HepG2 (cell line): ENCODE measurements at regions not wholly inside any gene's neighbourhood (a gene's known extent, or its start where the extent isn't known, plus 50 kb on each side); places are given as distances from the start of the nearest gene placed in this dataset.

Experiments
- ARNTL ChIP-seq: sonication (generic); formaldehyde crosslinking; IDR thresholded peaks from 2 replicates; pipeline ENCODE4 v1.4.0; 2020; ENCODE audit warnings: mild to moderate bottlenecking, missing genetic modification reagents
- CREB1 ChIP-seq, 2 experiments: fragments of 450-650 bp in 1 of 2; IDR thresholded peaks; 2 replicates each; pipeline ENCODE4 v1.6.1; 2016 to 2017; ENCODE audit warnings: control low read depth in 1 of 2, mild to moderate bottlenecking in 1 of 2, missing compliant biosample characterization in 1 of 2, missing genetic modification characterization in 1 of 2
- GPN1 ChIP-seq: sonication (generic); formaldehyde crosslinking; IDR thresholded peaks from 2 replicates; pipeline ENCODE4 v1.5.1; 2020; ENCODE audit warnings: missing genetic modification reagents, borderline replicate concordance
- JUND ChIP-seq: sonication (generic); formaldehyde crosslinking; IDR thresholded peaks from 2 replicates; pipeline ENCODE4 v1.8.0; 2022; ENCODE audit warnings: mild to moderate bottlenecking, missing genetic modification reagents
- NFKB2 ChIP-seq: sonication (generic); formaldehyde crosslinking; IDR thresholded peaks from 2 replicates; pipeline ENCODE4 v1.4.0; 2020; ENCODE audit warnings: missing genetic modification reagents, borderline replicate concordance
- PHF5A ChIP-seq: IDR thresholded peaks from one replicate; pipeline ENCODE4 v1.6.1; 2018; ENCODE audit warnings: low read depth, missing genetic modification reagents; ENCODE audit not compliant: unreplicated experiment
- RARG ChIP-seq: sonication (generic); formaldehyde crosslinking; IDR thresholded peaks from 2 replicates; pipeline ENCODE4 v1.4.0; 2020; ENCODE audit warnings: low read depth, mild to moderate bottlenecking, missing genetic modification reagents
- SIN3B ChIP-seq: fragments of 150-350 bp; IDR thresholded peaks from 2 replicates; pipeline ENCODE4 v1.6.1; 2014; ENCODE audit warnings: low read length
- SIX1 ChIP-seq: sonication (generic); formaldehyde crosslinking; IDR thresholded peaks from 2 replicates; pipeline ENCODE4 v1.4.0; 2020; ENCODE audit warnings: missing genetic modification reagents, borderline replicate concordance
- YY1 ChIP-seq: IDR thresholded peaks from 2 replicates; pipeline ENCODE4 v1.6.1; 2011; ENCODE audit warnings: low read length, low read depth, moderate library complexity, mild to moderate bottlenecking; ENCODE audit not compliant: insufficient read depth, insufficient replicate concordance
- ZNF10 ChIP-seq: sonication (generic); formaldehyde crosslinking; IDR thresholded peaks from 2 replicates; pipeline ENCODE4 v1.4.0; 2020; ENCODE audit warnings: mild to moderate bottlenecking, low read depth, missing genetic modification reagents, borderline replicate concordance
- ZNF264 ChIP-seq: sonication (generic); formaldehyde crosslinking; IDR thresholded peaks from 2 replicates; pipeline ENCODE4 v1.4.0; 2020; ENCODE audit warnings: missing genetic modification reagents
- ZNF335 ChIP-seq: sonication (generic); formaldehyde crosslinking; IDR thresholded peaks from 2 replicates; pipeline ENCODE4 v1.4.0; 2020; ENCODE audit warnings: missing genetic modification reagents
- ZNF496 ChIP-seq: sonication (generic); formaldehyde crosslinking; IDR thresholded peaks from 2 replicates; pipeline ENCODE4 v1.8.1; 2023; ENCODE audit warnings: mild to moderate bottlenecking, moderate library complexity, missing genetic modification reagents; ENCODE audit not compliant: insufficient replicate concordance
- ZNF7 ChIP-seq: IDR thresholded peaks from 2 replicates; pipeline ENCODE4 v1.6.1; 2016; ENCODE audit warnings: missing biosample characterization, missing genetic modification reagents
- TF ChIP-seq, protein P1 (sequence below): IDR thresholded peaks from 2 replicates; pipeline ENCODE4 v1.6.1; 2016; ENCODE audit warnings: low read depth, borderline replicate concordance
- TF ChIP-seq, protein P2 (sequence below): sonication (generic); formaldehyde crosslinking; IDR thresholded peaks from 2 replicates; pipeline ENCODE4 v1.4.0; 2020; ENCODE audit warnings: mild to moderate bottlenecking, missing genetic modification reagents
- TF ChIP-seq, protein P3 (sequence below): sonication (generic); formaldehyde crosslinking; IDR thresholded peaks from 2 replicates; pipeline ENCODE4 v1.5.0; 2020; ENCODE audit warnings: missing genetic modification reagents
- TF ChIP-seq, protein P4 (sequence below): sonication (generic); formaldehyde crosslinking; IDR thresholded peaks from 2 replicates; pipeline ENCODE4 v1.4.0; 2020; ENCODE audit warnings: mild to moderate bottlenecking, missing genetic modification reagents
- TF ChIP-seq, protein P5 (sequence below): sonication (generic); formaldehyde crosslinking; IDR thresholded peaks from 2 replicates; pipeline ENCODE4 v1.8.1; 2023; ENCODE audit warnings: missing genetic modification reagents, mild to moderate bottlenecking, borderline replicate concordance
- TF ChIP-seq, protein P6 (sequence below): sonication (generic); formaldehyde crosslinking; IDR thresholded peaks from 2 replicates; pipeline ENCODE4 v1.4.0; 2020; ENCODE audit warnings: low read depth, mild to moderate bottlenecking, missing genetic modification reagents
- TF ChIP-seq, protein P7 (sequence below): sonication (generic); formaldehyde crosslinking; IDR thresholded peaks from 2 replicates; pipeline ENCODE4 v1.4.0; 2020; ENCODE audit warnings: missing genetic modification reagents, borderline replicate concordance

DNA sequence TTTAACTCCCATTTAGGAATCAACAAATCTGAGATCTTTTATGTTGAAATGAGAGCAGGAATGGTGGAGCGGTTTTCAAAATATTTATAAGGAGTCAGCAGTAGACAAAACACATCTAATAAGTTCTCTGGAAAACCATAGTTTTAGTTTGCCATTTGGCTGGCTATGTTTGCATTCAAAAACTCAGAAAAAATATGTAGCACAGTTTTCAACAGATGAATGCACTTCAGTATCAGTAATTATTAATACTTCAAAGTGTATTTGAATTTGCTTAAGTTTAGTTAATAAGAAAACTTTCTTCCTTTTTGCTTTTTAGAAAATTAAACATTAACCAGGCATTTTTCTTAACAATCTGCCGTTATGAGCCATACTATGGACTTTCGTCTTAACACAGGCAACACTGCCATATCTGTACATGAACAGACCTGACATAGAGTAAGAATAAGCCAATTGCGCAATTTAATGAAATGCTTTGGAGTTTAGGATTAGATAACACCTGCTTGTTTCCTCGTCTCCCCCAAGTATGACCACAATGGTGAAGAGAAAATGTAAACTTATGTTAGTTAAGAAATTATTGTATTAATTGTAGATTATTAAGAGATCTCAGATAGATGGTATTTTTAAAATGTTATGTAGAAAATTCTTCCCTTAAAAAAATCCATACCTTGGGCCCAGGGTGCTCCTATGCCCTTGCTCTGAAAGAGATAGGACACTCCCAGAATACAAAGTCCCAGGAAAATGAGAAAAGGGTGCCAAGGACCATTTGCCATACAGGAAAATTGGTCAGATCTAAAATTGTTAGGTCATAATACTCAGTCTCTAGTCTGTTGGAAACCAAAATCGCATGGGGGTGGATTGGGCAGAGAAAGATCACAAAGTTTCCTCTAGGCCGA, 552.3 kb upstream of the ARGLU1 start (continued):
- TF ChIP-seq ZNF10 (CRISPR knock-in tag) = no peak
- no peak for TF ChIP-seq ZNF7 (CRISPR knock-in tag)
- TF ChIP-seq ZNF264 (CRISPR knock-in tag) = no peak
- no peak for TF ChIP-seq SIN3B
- no peak for TF ChIP-seq NFKB2
- TF ChIP-seq ZNF335 (CRISPR knock-in tag) = no peak
- TF ChIP-seq, protein P1, sequence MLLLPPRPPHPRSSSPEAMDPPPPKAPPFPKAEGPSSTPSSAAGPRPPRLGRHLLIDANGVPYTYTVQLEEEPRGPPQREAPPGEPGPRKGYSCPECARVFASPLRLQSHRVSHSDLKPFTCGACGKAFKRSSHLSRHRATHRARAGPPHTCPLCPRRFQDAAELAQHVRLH = no peak
- no peak for TF ChIP-seq JUND (CRISPR knock-in tag)
- TF ChIP-seq, protein P2, sequence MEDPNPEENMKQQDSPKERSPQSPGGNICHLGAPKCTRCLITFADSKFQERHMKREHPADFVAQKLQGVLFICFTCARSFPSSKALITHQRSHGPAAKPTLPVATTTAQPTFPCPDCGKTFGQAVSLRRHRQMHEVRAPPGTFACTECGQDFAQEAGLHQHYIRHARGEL (CRISPR knock-in tag) = no peak
- TF ChIP-seq, protein P3, sequence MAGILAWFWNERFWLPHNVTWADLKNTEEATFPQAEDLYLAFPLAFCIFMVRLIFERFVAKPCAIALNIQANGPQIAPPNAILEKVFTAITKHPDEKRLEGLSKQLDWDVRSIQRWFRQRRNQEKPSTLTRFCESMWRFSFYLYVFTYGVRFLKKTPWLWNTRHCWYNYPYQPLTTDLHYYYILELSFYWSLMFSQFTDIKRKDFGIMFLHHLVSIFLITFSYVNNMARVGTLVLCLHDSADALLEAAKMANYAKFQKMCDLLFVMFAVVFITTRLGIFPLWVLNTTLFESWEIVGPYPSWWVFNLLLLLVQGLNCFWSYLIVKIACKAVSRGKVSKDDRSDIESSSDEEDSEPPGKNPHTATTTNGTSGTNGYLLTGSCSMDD = no peak
- TF ChIP-seq, protein P4, sequence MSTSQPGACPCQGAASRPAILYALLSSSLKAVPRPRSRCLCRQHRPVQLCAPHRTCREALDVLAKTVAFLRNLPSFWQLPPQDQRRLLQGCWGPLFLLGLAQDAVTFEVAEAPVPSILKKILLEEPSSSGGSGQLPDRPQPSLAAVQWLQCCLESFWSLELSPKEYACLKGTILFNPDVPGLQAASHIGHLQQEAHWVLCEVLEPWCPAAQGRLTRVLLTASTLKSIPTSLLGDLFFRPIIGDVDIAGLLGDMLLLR = no peak
- no peak for TF ChIP-seq CREB1 (IDR thresholded peaks at IDR 0.05)
- TF ChIP-seq CREB1 (CRISPR knock-in tag; IDR thresholded peaks at IDR 0.05) = peak; percentile 41; the same call in 1 of the 2 replicates
- TF ChIP-seq, protein P5, sequence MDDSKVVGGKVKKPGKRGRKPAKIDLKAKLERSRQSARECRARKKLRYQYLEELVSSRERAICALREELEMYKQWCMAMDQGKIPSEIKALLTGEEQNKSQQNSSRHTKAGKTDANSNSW (CRISPR knock-in tag) = no peak
- no peak for TF ChIP-seq PHF5A (CRISPR knock-in tag)
- no peak for TF ChIP-seq RARG
- TF ChIP-seq, protein P6, sequence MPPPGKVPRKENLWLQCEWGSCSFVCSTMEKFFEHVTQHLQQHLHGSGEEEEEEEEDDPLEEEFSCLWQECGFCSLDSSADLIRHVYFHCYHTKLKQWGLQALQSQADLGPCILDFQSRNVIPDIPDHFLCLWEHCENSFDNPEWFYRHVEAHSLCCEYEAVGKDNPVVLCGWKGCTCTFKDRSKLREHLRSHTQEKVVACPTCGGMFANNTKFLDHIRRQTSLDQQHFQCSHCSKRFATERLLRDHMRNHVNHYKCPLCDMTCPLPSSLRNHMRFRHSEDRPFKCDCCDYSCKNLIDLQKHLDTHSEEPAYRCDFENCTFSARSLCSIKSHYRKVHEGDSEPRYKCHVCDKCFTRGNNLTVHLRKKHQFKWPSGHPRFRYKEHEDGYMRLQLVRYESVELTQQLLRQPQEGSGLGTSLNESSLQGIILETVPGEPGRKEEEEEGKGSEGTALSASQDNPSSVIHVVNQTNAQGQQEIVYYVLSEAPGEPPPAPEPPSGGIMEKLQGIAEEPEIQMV (CRISPR knock-in tag) = no peak
- no peak for TF ChIP-seq GPN1 (CRISPR knock-in tag)
- TF ChIP-seq YY1 = no peak
- TF ChIP-seq, protein P7, sequence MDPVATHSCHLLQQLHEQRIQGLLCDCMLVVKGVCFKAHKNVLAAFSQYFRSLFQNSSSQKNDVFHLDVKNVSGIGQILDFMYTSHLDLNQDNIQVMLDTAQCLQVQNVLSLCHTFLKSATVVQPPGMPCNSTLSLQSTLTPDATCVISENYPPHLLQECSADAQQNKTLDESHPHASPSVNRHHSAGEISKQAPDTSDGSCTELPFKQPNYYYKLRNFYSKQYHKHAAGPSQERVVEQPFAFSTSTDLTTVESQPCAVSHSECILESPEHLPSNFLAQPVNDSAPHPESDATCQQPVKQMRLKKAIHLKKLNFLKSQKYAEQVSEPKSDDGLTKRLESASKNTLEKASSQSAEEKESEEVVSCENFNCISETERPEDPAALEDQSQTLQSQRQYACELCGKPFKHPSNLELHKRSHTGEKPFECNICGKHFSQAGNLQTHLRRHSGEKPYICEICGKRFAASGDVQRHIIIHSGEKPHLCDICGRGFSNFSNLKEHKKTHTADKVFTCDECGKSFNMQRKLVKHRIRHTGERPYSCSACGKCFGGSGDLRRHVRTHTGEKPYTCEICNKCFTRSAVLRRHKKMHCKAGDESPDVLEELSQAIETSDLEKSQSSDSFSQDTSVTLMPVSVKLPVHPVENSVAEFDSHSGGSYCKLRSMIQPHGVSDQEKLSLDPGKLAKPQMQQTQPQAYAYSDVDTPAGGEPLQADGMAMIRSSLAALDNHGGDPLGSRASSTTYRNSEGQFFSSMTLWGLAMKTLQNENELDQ = no peak
- TF ChIP-seq ARNTL = no peak
- 0 out of 2 replicates have a peak, but pooled peaks have one; percentile 59 for TF ChIP-seq SIX1 (CRISPR knock-in tag)
- TF ChIP-seq ZNF496 = no peak
